HG03175 (cell line): ENCODE measurements at regions not wholly inside any gene's neighbourhood (a gene's known extent, or its start where the extent isn't known, plus 50 kb on each side); places are given as distances from the start of the nearest gene placed in this dataset.

Experiments used
- ATAC-seq: cut with Tn5 transposase; IDR thresholded peaks from one replicate; pipeline ENCODE4 v1.9.1; 2021; ENCODE audit warnings: mild to moderate bottlenecking, moderate library complexity; ENCODE audit not compliant: unreplicated experiment

GRCh38 chr3:69539134-69539533 lies 153.2 kb upstream of the FRMD4B start:
- ATAC-seq, result no peak

- ATAC-seq, result no peak
Observed at GRCh38 chr3:69538281-69538680, 152.4 kb upstream of the FRMD4B start.

DNA sequence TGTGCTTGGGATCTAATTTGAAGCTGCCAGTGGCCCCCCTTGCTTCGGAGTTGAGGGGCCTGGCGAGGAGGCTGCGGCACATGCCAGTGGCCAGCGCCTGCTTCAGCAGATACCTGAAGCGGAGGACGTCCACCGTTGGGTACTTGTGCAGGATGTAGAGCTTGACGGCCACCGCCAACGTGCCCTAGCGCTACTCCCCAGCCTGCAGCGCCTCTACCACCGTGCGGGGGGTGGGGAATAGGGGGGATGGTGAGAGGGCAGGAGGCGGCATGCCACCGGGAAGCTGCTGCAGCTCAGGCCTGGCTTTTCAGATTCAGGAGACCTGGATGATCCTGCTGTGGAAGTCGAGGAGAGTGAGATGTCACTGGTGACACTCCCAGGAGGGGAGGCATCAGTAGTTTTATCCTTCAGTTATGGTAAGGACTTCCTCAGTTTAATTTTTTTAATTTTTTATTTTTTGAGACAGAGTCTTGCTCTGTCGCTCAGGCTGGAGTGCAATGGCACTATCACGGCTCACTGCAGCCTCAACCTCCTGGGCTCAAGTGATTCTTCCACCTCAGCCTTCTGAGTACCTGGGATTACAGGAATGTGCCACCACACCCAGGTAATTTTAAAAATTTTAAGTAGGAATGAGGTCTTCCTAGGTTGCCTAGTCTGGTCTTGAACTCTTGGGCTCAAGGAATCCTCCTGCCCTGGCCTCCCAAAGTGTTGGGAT lies 150.6 kb upstream of the FRMD4B start:
- no peak for ATAC-seq

- no peak for ATAC-seq
Observed at GRCh38 chr3:69535613-69536012, 149.7 kb upstream of the FRMD4B start.

DNA sequence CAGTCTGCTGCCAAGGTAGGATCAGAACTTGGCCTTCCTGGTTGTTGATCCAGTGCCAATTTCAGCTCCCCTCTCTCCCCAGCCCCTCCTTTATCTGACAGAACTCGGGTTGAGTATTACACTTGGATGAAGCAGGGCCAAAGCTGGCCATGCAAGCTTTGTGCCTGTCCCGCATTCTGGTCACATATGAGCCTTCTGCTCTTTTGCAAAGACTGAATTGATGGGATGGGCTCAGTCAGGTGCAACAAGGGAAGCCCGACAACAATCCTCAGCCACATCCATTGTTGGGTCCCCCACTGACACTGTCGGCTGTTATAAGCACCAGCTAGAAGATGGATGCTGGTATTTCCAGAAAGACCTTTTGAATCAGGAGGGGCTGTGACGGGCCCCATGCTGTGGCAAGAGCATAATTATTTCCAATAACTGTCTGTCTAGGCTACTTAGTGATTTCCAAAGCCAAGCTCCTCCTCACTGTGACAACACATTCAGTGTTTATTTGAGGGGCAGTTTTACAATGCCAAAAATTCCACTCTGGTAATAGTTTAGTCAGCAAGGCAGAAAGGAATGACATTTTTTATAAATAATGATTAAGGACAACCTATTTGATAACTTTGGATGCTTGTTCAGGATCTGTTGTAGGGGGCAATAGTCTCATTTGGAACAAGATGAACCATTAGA lies 146.8 kb upstream of the FRMD4B start:
- no peak for ATAC-seq

- ATAC-seq, result no peak
Observed at GRCh38 chr3:69531576-69532546, 146.0 kb upstream of the FRMD4B start.

DNA sequence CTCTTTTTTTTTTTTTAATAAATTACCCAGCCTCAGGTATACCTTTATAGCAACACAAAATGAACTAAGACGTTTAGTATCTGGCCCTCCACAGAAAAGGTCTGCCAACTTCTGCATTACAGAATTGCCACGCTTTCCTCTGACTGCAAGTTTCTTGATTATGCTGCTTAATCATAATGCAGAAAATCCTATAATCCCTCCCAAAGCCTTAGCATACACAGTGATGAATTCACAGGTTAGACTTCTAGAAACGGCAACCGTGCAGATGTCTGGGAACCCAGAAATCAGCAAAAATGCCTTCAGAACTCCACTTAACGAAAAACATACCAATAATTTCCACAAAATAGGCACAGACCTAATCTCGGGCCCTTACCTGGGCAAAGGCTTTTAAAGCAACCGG lies 144.7 kb upstream of the FRMD4B start:
- no peak for ATAC-seq

DNA sequence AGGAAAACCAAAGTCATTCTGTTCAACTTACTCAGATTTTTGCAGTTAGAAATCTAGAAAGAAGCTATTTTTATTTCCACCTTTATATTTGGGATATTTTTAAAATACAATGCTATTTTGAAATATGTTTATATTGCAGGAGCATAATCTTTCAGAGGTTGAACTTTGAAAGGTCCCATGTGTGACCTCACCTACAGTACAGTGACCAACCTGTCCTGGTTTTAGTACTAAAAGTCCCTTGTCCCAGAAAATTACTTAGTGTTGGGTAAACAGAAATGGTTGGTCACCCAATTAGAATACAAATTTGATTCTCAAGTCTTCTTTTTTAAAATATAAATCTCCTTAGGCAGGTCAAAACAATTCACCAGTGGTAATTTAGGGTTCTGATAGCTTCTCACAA lies 141.6 kb upstream of the FRMD4B start:
- no peak for ATAC-seq

DNA sequence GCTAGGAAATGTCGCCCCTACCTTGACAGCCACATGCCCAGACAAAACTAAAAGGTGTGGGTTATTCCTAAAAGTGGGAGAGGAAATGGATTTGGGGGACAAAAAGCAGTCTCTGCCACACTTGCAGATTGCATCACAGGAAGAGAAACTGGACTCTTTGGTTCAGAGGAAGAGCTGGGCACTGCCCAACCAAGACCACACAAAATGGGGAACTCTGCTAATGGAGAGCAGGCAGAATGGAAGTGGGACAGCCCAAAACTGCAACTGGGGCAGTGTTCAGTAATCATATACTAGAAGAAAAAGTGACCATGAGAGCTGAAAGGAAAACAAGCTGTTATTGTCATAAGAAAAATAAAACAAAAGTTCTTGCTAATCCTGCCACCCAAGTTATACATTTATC lies 138.9 kb upstream of the FRMD4B start:
- no peak for ATAC-seq

- ATAC-seq, result no peak
Observed at GRCh38 chr3:69521286-69521685, 135.4 kb upstream of the FRMD4B start.

- no peak for ATAC-seq
Observed at GRCh38 chr3:69511361-69511760, 125.5 kb upstream of the FRMD4B start.

DNA sequence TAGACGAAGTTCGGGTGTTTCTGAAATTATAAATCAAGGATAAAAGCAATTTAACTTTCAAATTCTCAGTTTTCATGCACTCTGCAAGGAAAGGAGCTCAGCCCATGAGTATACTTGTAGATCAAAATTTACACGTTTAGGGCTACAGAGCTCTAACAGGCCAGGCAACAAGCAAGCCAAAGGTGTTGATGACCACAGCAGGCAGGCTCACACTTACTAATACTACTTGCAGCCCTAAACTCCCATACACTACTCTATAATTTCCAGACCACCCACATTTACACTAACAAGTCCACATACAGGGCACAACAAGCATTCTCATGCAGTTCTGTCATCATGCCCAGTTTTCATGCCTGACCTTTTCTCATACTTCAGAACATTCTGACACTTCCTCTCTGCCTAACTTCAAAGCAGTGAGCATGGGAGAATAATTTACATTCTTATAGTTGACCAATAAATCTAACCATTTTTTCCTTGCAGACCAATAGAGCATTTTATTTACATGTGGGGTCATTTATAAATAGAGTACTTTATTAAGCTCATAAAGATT lies 124.7 kb upstream of the FRMD4B start:
- no peak for ATAC-seq

- no peak for ATAC-seq
Observed at GRCh38 chr3:69509288-69509687, 123.4 kb upstream of the FRMD4B start.

DNA sequence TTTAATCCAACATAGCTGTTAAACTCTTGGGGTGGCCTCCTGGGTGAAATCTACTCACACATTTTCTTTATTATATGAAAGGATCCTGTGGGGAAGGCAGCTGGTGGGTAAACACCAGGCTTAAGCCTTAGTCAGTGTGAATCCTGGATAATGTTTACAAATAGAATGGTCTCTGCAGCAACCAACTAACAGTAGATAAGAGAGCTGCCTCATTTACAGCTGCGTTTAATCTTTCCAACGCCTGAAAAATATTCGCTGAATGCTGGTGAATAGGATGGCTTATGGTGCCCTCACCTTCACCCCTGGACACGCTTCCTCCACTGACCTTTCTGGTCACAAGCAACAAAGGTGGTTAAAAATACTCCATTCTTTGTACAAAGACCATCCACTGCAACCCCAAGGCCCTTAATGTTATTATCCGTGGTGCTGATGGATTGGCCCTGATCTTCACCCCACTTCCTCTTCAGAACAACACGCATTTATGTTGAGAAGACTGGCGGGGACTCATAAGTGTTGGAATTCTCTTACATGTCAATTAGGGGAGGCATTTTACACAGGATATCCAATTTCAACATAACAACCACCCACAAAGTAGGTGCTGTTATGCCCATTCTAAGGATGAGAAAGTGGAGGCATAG lies 120.0 kb upstream of the FRMD4B start:
- ATAC-seq, result no peak

DNA sequence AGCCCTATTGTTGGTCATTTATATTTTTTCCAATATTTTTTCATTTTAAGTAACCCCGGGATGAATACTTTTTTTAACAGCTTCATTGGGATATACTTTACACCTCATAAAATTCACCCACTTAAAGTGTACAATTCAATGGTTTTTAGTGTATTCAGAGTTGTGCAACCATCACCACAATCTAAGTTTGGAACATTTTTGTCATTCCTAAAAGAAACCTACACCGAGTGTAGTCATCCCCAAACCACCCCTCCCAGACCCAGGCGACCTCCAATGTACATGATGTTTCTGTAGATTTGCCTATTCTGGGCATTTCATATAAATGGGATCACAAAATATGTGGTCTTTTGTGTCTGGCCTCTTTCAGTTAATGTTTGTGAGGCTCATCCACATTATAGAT lies 118.3 kb upstream of the FRMD4B start:
- ATAC-seq, result no peak

- no peak for ATAC-seq
Observed at GRCh38 chr3:69500604-69501003, 114.7 kb upstream of the FRMD4B start.

GRCh38 chr3:69499899-69500421 lies 114.1 kb upstream of the FRMD4B start:
- no peak for ATAC-seq

- no peak for ATAC-seq
Observed at GRCh38 chr3:69499422-69499821, 113.5 kb upstream of the FRMD4B start.

GRCh38 chr3:69496856-69497255 lies 111.0 kb upstream of the FRMD4B start:
- ATAC-seq, result no peak

DNA sequence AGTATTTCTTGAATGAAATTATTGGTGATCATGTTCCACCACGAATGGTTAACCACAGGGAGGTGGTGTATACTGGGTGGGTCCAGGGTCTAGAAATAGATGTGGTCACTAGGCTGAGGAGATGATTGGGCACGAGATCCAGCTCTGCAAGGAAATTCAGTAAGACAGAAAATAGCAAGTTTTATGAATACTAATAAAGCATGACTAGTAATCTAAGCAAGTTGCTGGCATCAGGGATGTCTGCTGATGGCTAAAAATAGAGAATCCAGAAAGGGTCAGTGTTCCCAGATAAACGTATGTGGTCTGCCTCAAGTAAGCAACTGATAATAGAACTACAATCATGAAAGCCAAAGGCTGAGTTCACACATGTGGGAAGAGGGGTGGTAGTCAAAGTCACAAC lies 108.3 kb upstream of the FRMD4B start:
- ATAC-seq, result no peak

GRCh38 chr3:69493157-69493556 lies 107.3 kb upstream of the FRMD4B start:
- no peak for ATAC-seq
